HG02852 (cell line): ENCODE measurements at regions not wholly inside any gene's neighbourhood (a gene's known extent, or its start where the extent isn't known, plus 50 kb on each side); places are given as distances from the start of the nearest gene placed in this dataset.

Experiments
- ATAC-seq: cut with Tn5 transposase; IDR thresholded peaks from one replicate; pipeline ENCODE4 v1.9.1; 2021; ENCODE audit warnings: mild to moderate bottlenecking, moderate library complexity; ENCODE audit not compliant: unreplicated experiment

GRCh38 chr1:234940841-234941240 is 187.8 kb downstream of the TOMM20 start:
- ATAC-seq: no peak

DNA sequence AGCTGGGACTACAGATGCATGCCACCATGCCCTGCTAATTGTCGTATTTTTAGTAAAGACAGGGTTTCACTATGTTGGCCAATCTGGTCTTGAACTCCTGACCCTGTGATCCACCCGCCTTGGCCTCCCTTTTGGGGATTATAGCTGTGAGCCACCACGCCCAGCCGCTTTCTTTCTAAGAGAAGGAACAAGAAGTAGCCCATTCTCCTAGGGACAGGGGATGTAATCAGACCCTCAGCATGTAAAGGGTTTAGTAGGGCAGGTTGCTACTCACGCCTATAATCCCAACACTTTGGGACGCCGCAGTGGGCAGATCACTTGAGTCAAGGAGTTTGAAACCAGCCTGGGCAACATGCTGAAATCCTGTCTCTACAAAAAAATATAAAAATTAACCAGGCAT is 189.7 kb downstream of the TOMM20 start:
- no peak for ATAC-seq

GRCh38 chr1:234938135-234938534 is 190.5 kb downstream of the TOMM20 start:
- no peak for ATAC-seq

GRCh38 chr1:234936612-234937389 is 191.8 kb downstream of the TOMM20 start:
- ATAC-seq: no peak

DNA sequence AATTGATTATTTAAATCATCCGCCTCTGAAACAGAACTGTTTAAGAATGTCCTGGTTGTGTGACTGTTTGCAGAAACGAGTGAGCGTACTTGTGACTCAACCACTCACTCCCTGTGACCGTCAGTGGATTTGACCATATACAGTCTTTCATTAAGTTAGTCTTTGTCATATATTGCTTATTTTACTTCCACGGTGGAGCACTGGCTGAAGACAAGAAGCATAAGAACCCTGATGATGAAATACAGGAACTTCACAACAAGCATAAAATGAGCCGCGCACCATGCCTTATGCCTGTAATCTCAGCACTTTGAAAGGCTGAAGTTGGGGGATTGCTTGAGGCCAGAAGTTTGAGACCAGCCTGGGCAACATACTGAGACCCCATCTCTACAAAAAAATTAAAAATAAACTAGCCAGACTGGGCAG is 194.0 kb downstream of the TOMM20 start:
- ATAC-seq: no peak

DNA sequence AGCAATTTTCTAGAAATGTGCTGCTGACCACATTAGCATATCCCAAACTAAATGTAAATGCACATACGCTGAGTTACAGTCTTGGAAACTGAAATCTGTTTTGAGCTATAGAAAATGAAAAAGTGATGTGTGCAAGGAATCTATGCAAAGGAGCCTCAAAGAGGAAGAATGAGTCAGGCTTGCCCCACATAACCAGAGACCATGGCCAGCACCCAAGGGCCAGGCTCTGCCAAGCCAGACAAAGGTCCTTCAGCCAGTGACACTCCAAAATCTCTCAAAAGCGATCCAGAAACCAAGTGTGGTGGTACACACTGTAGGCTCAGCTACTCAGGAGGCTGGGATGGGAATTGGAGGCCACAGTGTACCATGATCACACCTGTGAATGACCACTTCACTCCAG is 195.2 kb downstream of the TOMM20 start:
- peak; percentile 90 for ATAC-seq

GRCh38 chr1:234932511-234933430 is 195.9 kb downstream of the TOMM20 start:
- no peak for ATAC-seq

DNA sequence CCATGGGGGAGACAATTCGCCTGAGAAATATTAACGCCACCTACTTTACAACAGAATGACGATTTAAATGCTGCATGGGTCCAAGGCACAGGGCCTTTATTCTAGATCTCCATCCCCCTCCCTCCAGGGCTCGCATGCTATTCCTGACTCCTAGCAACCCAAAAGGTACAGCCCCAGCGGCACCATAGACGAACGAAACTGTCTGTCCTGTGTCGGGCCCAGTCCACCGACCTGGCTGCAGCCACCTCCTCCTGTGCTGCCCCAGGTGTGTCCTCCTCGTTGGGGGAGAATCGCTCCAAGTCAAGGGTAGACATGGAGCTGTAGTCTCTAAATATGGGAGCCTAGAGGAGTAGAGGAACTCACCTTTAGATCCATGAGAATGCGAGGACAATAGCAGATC is 196.5 kb downstream of the TOMM20 start:
- no peak for ATAC-seq

DNA sequence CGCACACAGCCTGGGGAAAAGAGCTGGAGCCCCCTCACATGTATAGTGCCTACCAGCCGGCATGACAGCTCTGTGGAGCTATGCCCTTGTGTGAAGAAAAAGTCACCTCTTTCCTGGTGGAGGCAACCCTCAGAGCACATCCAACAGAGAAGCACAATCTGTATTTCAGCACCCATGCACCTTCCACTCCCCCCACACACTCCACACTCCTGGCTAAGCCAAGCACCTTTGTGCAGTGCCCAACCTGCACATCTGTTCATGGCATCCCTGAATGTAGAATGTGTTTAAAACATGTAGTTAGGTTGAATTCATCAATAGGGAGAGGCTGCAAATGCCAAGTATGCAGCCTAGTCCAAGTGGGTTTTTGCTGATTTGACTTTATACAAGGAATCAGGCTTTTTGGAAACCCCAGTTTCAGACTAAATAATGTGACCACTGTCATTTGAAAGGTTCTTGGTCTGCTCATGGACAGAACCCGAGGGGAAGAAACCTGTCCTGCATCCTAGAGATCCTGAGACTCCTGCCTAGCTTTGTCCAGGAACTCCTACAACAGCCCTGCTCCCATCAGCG is 197.1 kb downstream of the TOMM20 start:
- ATAC-seq: no peak

- no peak for ATAC-seq
Observed at GRCh38 chr1:234929369-234929768, 199.3 kb downstream of the TOMM20 start.

DNA sequence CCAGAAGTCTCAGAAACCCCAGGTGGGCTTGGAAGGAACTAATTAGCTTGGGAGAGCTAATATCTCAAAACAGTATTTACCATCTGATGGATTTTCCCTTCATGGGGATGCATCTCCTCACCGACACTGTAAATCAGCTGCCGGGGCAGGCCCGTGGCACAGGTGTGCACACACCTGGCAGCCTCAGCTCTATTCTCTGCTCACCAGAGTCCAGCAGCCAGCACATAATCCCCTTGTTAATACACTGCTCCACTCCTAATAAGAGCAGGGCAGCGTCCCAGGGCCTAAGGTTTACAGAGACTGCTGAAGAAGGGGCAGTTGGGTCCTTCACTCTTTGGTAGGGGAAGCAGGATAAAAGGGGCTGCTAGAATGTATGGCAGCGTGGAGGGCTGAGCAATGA is 200.0 kb downstream of the TOMM20 start:
- ATAC-seq: no peak

GRCh38 chr1:234927971-234928640 is 200.5 kb downstream of the TOMM20 start:
- ATAC-seq: no peak

GRCh38 chr1:234927312-234927970 is 201.2 kb downstream of the TOMM20 start:
- no peak for ATAC-seq

GRCh38 chr1:234926559-234927311 is 201.9 kb downstream of the TOMM20 start:
- ATAC-seq: peak; percentile 87

DNA sequence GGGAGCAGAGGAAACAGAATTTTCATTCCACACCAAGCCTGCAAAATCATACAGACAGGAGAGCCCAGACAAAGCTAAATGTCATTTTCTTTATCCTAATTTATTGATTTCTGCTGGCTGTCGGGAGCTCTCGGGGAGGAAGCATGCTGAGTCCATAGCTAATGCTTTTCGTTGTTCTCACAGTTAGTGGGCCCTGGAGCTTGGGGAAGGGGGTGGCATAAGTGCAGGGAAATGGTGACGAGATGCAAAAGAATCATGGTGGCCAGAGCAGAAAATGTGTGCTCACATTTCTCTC is 202.4 kb downstream of the TOMM20 start:
- ATAC-seq: no peak

DNA sequence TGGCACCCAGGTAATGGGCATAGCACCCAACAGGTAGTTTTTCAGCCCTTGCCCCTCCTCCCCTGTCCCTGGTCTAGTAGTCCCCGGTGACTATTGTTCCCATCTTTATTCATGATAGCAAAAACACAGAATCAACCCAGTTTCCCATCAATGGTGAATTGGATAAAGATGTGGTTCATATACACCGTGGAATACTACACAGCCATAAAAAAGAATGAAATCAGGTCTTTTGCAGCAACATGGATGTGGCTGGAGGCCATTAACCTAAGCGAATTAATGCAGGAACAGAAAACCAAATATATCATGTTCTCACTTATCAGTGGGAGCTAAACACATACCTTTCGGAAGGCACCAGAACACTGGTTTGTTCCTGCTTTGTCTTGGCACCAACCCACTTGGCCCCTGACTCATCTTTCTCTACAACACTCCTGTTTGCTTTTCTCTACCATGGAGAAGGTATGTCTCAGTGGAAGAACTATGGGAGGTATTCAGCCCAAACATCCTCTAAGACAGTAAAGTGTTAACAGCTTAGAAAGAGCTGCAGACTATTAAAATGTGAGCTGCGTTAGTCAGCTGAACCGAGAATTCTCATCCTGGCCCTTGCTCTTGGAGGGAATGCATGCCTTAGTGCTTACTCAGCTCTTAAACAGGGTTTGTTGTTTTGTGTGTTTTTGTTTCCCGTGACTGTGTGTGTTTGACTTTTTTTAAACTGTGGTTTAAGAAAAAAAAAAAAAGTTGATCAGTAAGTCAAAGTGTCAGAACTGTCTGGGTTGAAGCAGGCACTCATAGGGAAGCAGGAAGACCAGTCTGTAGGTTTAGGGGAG is 203.0 kb downstream of the TOMM20 start:
- ATAC-seq: no peak

- ATAC-seq: no peak
Observed at GRCh38 chr1:234924450-234925355, 203.9 kb downstream of the TOMM20 start.

- ATAC-seq: no peak
Observed at GRCh38 chr1:234923626-234924025, 205.0 kb downstream of the TOMM20 start.
